Muscle of leg (tissue), 3 donors: ENCODE measurements at regions not wholly inside any gene's neighbourhood (a gene's known extent, or its start where the extent isn't known, plus 50 kb on each side); places are given as distances from the start of the nearest gene placed in this dataset.
A peak's percentile ranks its signal among the peaks of the same experiment; 100 is the strongest.

Experiments used
- DNase-seq: peaks from one replicate; pipeline ENCODE4 v3.0.0; 2013
- H3K27ac ChIP-seq: one replicate; pipeline ENCODE4 v1.5.1; 2013; ENCODE audit warnings: mild to moderate bottlenecking, low read length, control low read depth
- H3K27me3 ChIP-seq: one replicate; pipeline ENCODE4 v1.6.1; 2013; ENCODE audit warnings: low read length; ENCODE audit not compliant: control insufficient read depth, insufficient read depth
- H3K36me3 ChIP-seq: one replicate; pipeline ENCODE4 v1.6.1; 2013; ENCODE audit warnings: low read length; ENCODE audit not compliant: control insufficient read depth, insufficient read depth
- H3K4me1 ChIP-seq: one replicate; pipeline ENCODE4 v1.6.1; 2013; ENCODE audit warnings: low read length; ENCODE audit not compliant: control insufficient read depth, insufficient read depth
- H3K4me3 ChIP-seq: one replicate; pipeline ENCODE4 v1.5.1; 2013; ENCODE audit warnings: low read length, control low read depth
- H3K9me3 ChIP-seq: replicated peaks from 2 replicates; pipeline ENCODE4 v1.6.1; 2013; ENCODE audit warnings: low read depth, low read length; ENCODE audit not compliant: control insufficient read depth
- WGBS: methylation state at CpG from one replicate; pipeline ENCODE4 v1.1.5; 2013; ENCODE audit warnings: missing lambda C conversion rate; ENCODE audit not compliant: insufficient coverage; 5-methylcytosine and 5-hydroxymethylcytosine counted together

DNA sequence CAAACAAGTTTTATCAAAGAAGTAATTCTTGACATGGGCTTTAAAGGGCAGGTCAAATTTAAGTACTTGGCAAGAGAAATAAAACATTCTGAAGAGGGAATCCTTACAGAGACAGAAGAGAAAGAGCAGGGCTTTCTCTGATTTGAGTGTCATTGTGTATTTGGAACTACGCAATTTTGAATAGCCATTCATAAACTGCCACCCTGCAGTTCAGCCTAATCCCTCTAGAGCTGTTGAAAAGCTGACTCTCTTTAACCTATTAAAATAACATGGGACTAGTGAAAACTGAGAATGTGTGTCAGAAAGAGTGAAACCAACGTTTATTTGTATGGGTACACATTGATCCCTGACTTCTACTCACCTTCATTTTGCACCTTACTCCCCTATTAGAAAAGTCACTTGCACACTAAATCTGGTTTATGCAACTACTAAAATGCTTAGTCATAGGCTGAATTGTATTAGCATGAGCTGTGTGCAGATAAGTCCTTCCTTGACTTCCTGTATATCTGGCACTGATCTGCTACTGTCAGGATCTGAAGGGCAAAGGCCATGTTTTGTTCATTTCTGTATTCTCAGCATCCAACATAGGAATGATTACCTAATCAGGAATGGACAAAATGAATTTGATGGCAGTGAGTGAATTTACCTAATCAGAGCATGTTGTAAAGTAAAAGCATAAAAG lies 458.9 kb downstream of the NOVA1 start:
- peaks cover 3% of the 10 kb centered on the region for H3K9me3 ChIP-seq
- H3K4me1 ChIP-seq, result no peaks in the 10 kb centered on the region
- H3K27ac ChIP-seq, result no peak overlapping the region
- no peak overlapping the region for H3K4me3 ChIP-seq
- H3K36me3 ChIP-seq, result no peaks in the 10 kb centered on the region
- no peak for DNase-seq
- H3K27me3 ChIP-seq, result no peaks in the 10 kb centered on the region
- WGBS, result no CpG with 5 or more reads among the region's 2 CpGs

DNA sequence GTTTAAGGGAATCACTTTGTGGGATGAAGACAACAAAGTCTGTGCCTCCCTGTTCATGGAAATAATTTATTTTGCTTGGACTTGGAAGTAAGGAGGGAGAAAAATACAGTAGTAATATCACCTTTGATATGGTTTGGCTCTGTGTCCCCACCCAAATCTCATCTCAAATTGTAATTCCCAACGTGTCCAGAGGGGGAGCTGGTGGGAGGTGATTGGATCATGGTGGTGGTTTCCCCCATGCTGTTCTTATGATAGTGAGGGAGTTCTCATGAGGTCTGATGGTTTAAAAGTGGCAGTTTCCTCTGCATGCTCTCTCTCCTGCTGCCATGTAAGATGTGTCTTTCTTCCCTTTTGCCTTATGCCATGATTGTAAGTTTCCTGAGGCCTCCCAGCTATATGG lies 460.7 kb downstream of the NOVA1 start:
- H3K27ac ChIP-seq, result no peak overlapping the region
- peaks cover 3% of the 10 kb centered on the region for H3K9me3 ChIP-seq
- no peak overlapping the region for H3K4me3 ChIP-seq
- no peak for DNase-seq
- no peaks in the 10 kb centered on the region for H3K27me3 ChIP-seq
- WGBS, result no CpG with 5 or more reads among the region's 1 CpG
- no peaks in the 10 kb centered on the region for H3K4me1 ChIP-seq
- no peaks in the 10 kb centered on the region for H3K36me3 ChIP-seq

DNA sequence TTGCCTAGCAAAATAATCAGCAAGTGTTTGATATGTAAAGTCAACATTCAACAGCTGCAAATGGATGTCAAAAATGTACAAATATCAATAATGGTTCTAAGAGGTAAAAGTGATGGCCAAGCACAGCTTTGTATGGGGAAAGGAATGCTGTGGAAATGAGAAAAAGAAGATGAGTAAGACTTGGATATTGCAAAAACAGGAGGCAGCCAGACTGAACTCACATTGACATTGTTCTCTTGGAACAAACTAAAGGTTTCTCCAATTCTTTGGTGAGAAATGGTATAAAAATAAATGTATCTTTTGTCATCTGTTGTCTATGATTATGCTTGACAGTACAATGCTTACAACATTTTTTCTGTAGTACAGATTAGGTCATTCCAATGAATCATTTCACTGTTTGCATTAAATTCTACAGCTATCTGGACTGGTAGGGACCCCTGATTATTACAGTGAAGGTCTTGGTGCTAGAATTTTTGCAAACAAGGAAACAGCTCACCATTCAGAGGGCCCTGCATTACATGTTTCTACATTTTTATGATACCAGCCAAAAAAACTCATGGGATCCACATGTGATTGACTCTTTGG lies 465.7 kb downstream of the NOVA1 start:
- H3K4me1 ChIP-seq, result no peaks in the 10 kb centered on the region
- peaks cover 2% of the 10 kb centered on the region for H3K9me3 ChIP-seq
- H3K4me3 ChIP-seq, result no peak overlapping the region
- no peaks in the 10 kb centered on the region for H3K27me3 ChIP-seq
- H3K27ac ChIP-seq, result no peak overlapping the region
- no peaks in the 10 kb centered on the region for H3K36me3 ChIP-seq
- peak; percentile 5 for DNase-seq

DNA sequence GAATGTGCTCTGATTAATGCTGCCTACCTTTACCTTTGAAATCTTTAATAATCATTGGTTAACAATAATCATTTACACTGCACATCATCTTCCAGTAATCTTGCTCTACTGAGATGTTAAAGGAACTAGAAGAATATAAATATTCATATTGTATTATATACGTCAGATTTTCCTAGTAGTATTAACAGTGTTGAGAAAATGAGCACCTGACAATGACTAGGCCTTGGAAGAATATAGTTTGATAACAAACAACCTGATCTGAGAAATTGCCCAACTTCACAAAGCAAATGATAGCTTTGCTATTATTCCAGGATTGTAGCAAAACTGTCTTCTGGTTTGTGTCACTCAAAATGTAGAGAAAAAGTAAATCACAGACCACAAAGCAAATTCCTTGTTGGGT lies 467.1 kb downstream of the NOVA1 start:
- Histone ChIP-seq H3K9me3 (no peaks in the 10 kb centered on the region), H3K4me3 (no peak overlapping the region), H3K27ac (no peak overlapping the region), H3K36me3 (no peaks in the 10 kb centered on the region), H3K4me1 (no peaks in the 10 kb centered on the region), H3K27me3 (no peaks in the 10 kb centered on the region)
- no peak for DNase-seq
- no CpG with 5 or more reads among the region's 1 CpG for WGBS

DNA sequence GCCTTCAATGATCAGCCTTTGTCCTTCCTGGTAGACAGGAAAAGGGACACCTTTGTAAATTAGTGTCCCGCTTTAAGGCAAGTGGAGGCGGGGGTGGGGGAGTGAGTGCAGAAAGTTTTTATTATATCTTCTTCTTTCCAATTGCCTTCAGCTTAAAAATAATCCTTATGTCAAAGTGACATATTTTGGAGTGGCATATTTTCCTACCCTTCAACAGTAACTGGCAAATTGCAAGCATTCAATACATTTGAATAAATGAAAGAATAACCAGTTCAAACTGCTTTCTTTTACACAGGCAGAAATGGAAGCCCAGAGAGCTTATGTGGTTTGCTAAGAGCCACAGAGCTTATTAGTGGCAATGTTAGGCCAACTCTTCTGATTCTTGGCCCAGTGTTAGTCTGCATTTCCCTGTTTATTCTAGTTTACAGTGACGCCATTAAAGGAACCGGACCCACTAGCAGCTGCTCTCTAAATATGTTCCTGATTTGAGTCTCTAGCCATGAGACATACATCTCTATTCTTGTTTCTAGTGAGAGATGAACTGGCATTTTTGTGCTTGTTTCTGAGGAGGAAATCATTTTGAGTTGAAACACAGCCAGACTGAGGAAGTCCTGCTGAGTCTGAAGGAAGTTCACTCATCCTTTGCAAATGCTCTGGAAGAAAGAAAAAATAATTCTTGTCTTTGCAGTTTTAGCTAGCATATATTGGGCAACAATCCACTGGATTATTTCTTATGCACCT lies 468.7 kb downstream of the NOVA1 start:
- DNase-seq, result peak; percentile 76
- H3K4me3 ChIP-seq, result no peak overlapping the region
- no peaks in the 10 kb centered on the region for H3K36me3 ChIP-seq
- H3K9me3 ChIP-seq, result no peaks in the 10 kb centered on the region
- no CpG with 5 or more reads among the region's 4 CpGs for WGBS
- H3K4me1 ChIP-seq, result no peaks in the 10 kb centered on the region
- peak overlapping the region; percentile 10 for H3K27ac ChIP-seq
- H3K27me3 ChIP-seq, result no peaks in the 10 kb centered on the region

DNA sequence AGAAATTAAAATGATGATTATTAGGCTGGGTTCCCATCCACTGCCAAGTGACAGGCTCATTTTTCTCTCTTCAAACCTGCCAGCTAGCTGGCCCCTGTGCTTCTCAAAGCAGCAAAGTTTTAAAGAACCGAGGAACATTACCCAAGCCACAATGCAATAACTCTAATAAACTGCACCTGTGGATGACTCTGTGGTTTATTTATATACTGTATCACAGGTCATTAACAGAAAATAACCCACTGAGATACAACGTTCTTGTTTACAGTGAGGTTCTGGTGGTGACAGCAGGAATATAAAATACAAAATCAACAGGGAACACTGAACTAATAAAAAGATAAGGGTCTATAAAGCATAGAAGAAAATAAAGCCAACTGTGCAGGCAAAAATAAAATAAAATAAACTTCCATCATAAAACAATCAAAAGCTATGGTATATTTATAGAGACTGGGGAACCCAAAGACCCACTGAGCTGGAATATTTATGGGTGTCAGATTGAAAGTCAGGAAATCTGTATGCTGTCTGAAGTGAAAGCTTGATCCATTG lies 472.9 kb downstream of the NOVA1 start:
- Histone ChIP-seq H3K9me3 (no peaks in the 10 kb centered on the region), H3K27ac (no peak overlapping the region)
- no CpG with 5 or more reads among the region's 2 CpGs for WGBS

DNA sequence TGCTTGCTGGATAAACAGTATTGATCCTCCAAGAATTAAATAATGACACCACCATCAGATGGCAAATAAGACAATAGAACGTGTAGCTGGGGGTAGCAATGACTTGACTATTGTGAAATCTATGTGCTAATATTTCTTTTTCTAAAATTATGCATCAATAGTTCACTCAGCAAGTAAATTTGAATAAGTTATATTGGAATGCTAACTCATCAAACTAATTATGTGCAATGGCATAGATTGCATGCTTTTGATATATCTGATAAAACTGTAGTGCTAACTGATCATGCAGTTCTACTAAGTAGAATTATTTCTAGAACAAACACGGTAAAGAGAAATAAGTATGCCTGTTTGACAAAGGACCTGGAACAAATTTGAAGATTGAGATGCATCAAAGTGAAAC lies 474.4 kb downstream of the NOVA1 start:
- Histone ChIP-seq H3K36me3 (no peaks in the 10 kb centered on the region), H3K4me3 (no peak overlapping the region), H3K4me1 (no peaks in the 10 kb centered on the region), H3K27me3 (no peaks in the 10 kb centered on the region), H3K27ac (no peak overlapping the region), H3K9me3 (no peaks in the 10 kb centered on the region)
- no CpG with 5 or more reads among the region's 2 CpGs for WGBS
- no peak for DNase-seq

More for the DNA sequence above, 472.9 kb downstream of the NOVA1 start:
- no peak overlapping the region for H3K4me3 ChIP-seq
- DNase-seq, result no peak
- H3K36me3 ChIP-seq, result no peaks in the 10 kb centered on the region
- H3K4me1 ChIP-seq, result no peaks in the 10 kb centered on the region
- no peaks in the 10 kb centered on the region for H3K27me3 ChIP-seq

DNA sequence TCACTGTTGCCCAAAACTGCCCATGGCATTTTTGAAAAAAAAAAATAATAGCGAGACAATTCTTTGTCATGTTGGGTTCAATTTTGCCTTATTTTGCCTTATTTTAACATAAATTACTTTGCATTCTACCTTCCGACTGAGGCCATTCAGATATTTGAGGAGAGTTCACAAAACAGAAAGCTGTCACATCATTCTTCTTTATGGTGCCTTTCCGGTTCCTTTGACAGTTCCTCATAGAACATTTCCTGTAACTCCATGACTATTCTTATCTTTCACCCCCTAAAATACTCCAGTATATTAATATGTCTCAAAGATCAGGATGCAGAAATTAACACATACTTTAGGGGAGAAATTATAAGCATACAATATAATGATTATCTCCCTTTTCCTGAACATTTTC lies 476.7 kb downstream of the NOVA1 start:
- Histone ChIP-seq H3K4me3 (no peak overlapping the region), H3K4me1 (no peaks in the 10 kb centered on the region)

DNA sequence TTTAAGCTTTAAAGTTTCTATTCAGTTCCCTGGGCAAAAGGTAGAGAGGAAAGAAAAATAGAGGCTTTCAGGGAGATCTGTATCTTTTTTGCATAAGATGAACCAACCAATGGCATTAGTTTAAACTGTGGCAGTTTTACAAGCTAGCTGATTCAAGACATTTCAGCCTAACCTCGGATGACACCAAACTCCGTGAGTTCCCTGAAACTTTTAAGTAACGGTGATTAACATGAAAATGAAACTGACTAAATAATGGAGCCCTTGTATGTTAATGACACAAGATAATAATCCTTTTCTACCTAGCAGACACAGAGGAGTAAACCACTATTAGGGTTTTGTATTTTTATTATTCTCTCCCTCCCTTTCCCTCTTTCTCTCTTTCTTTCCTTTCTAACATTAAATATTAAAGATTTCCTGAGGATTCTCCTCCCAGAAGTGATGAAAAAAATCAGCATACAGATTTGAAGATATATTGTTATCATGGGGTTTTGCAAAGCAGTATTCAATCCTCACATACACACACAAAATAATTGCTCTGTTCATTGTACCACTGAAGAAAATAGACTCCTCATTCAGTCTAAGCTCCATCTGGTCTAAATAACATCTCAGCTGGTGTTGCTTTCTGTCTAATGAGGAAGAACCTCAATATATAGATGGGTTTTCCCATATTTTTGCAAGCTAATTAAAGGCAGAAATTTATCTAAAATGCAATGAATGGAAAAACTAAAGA lies 483.8 kb downstream of the NOVA1 start:
- Histone ChIP-seq H3K27ac (no peak overlapping the region), H3K36me3 (no peaks in the 10 kb centered on the region), H3K27me3 (no peaks in the 10 kb centered on the region), H3K4me1 (no peaks in the 10 kb centered on the region), H3K9me3 (no peaks in the 10 kb centered on the region), H3K4me3 (no peak overlapping the region)
- no CpG with 5 or more reads among the region's 3 CpGs for WGBS
- no peak for DNase-seq

More for the DNA sequence above, 476.7 kb downstream of the NOVA1 start:
- H3K27ac ChIP-seq, result no peak overlapping the region
- no CpG with 5 or more reads among the region's 3 CpGs for WGBS
- no peaks in the 10 kb centered on the region for H3K36me3 ChIP-seq
- no peaks in the 10 kb centered on the region for H3K9me3 ChIP-seq
- no peak for DNase-seq
- no peaks in the 10 kb centered on the region for H3K27me3 ChIP-seq

DNA sequence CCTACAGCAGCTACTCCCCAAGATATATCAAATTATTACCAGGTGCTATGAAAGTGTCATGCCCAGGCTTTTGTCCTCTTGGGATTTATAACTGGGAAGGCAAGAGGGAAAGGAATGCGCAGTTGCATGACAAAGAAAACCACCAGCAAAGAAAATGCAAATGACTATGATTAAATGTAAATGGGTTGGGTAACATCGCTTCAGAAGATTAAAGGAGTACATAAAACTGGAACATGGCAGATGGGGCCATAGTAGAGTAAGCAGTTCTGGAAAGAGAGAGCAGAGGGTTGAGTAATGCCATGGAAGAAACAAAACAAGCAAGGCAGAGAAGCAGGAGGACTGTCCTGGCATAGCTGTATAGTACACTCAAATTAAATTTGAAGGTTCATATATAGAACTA lies 493.1 kb downstream of the NOVA1 start:
- 86% methylated on average over 2 of the region's 2 CpGs for WGBS
- H3K9me3 ChIP-seq, result peaks cover 4% of the 10 kb centered on the region

More for the DNA sequence above, 493.1 kb downstream of the NOVA1 start:
- Histone ChIP-seq H3K27me3 (no peaks in the 10 kb centered on the region), H3K4me1 (no peaks in the 10 kb centered on the region), H3K4me3 (no peak overlapping the region), H3K36me3 (no peaks in the 10 kb centered on the region), H3K27ac (no peak overlapping the region)
- DNase-seq, result no peak
